Caco-2 (cell line): ENCODE measurements at regions not wholly inside any gene's neighbourhood (a gene's known extent, or its start where the extent isn't known, plus 50 kb on each side); places are given as distances from the start of the nearest gene placed in this dataset.

Experiments used
- BruUV-seq: library from RNA; stranded (reverse); fragments of 400-500 nt; replicated peaks from 2 replicates; lab custom pipeline; 2021; lab: Mats Ljungman, UMichigan
- CTCF ChIA-PET: fragments of 300-600 bp; sonication (Branson Sonifier 250); formaldehyde crosslinking; loops from one replicate; lab custom pipeline; 2022; ENCODE audit warnings: antibody characterized with exemption; lab: Charles Lee
- POLR2A ChIA-PET: fragments of 300-600 bp; sonication (Branson Sonifier 250); formaldehyde crosslinking; loops from one replicate; lab custom pipeline; 2022; ENCODE audit warnings: antibody characterized with exemption; lab: Charles Lee
- DNase-seq, 2 experiments: peaks; one replicate each; pipeline versions ENCODE4 v3.0.0 to v3.0.0-alpha.2; 2020 to 2022
- H3K27me3 ChIP-seq: replicated peaks from 2 replicates; pipeline ENCODE4 v1.6.0; 2011; ENCODE audit warnings: low read length; ENCODE audit not compliant: control insufficient read depth, insufficient read depth
- H3K36me3 ChIP-seq: 2 replicates; pipeline ENCODE4 v1.5.1; 2011; ENCODE audit warnings: low read length; ENCODE audit not compliant: control insufficient read depth, insufficient read depth
- H3K4me1 ChIP-seq: fragments of 250-450 bp; sonication (Bioruptor Pico); 2 replicates; pipeline ENCODE4 v1.5.1; 2020; ENCODE audit warnings: mild to moderate bottlenecking
- H3K4me3 ChIP-seq: 2 replicates; pipeline ENCODE4 v1.5.1; 2011; ENCODE audit warnings: low read depth, mild to moderate bottlenecking, control low read depth, low read length
- H3K9me3 ChIP-seq: fragments of 250-450 bp; sonication (Bioruptor Pico); 2 replicates; pipeline ENCODE4 v1.5.1; 2020; ENCODE audit warnings: mild to moderate bottlenecking, moderate library complexity
- H3K27ac Mint-ChIP-seq: one replicate; pipeline ENCODE4 v1.8.0; 2022; ENCODE audit warnings: mixed read lengths; ENCODE audit not compliant: unreplicated experiment
- H3K27me3 Mint-ChIP-seq: one replicate; pipeline ENCODE4 v1.8.0; 2022; ENCODE audit warnings: mixed read lengths; ENCODE audit not compliant: insufficient read depth, unreplicated experiment
- H3K36me3 Mint-ChIP-seq: one replicate; pipeline ENCODE4 v1.8.0; 2022; ENCODE audit warnings: mild to moderate bottlenecking, mixed read lengths; ENCODE audit not compliant: insufficient read depth, unreplicated experiment
- H3K4me1 Mint-ChIP-seq: one replicate; pipeline ENCODE4 v1.8.0; 2022; ENCODE audit warnings: low read depth, mixed read lengths; ENCODE audit not compliant: unreplicated experiment
- H3K4me3 Mint-ChIP-seq: one replicate; pipeline ENCODE4 v1.8.0; 2022; ENCODE audit warnings: mild to moderate bottlenecking, moderate library complexity, mixed read lengths; ENCODE audit not compliant: unreplicated experiment
- H3K9me3 Mint-ChIP-seq: one replicate; pipeline ENCODE4 v1.8.0; 2022; ENCODE audit warnings: mixed read lengths; ENCODE audit not compliant: unreplicated experiment
- CTCF ChIP-seq, 2 experiments: fragments of 200-600 bp in 1 of 2; IDR thresholded peaks; 1 replicate in 1 of 2; 2 replicates in 1 of 2; pipeline versions ENCODE4 v1.5.1 to v1.8.0; 2011 to 2022; ENCODE audit warnings: antibody characterized with exemption in 1 of 2, control low read depth in 1 of 2, inconsistent platforms in 1 of 2, low read depth in 1 of 2, low read length in 1 of 2, mild to moderate bottlenecking in 1 of 2, moderate library complexity in 1 of 2; ENCODE audit not compliant: insufficient read depth in 1 of 2, severe bottlenecking in 1 of 2, unreplicated experiment in 1 of 2
- intact Hi-C: fragments of 100-400 bp; cut with micrococcal nuclease; formaldehyde crosslinking; loops from one replicate; pipeline ENCODE4 v1.10.0; 2022; ENCODE audit not compliant: unreplicated experiment

DNA sequence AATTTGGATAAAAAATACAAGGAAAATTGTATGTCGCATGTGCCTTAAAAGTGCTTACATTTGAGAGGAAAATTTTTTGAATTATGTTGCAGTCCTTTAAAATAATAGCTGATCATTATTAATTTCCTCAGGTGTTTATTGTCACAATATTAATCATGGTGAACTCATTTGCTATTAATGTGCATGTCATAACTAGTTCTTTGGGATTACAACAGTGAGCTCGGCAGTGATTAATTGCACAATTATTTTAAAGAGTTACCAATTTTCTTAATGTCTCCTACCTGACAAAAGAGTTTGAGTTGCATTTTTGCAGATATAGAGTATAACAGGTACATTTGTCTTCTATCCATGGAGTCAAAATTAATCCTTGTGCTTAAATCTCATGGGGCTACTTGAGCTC is 854.3 kb downstream of the BRINP3 start:
- intact Hi-C loops, result loop anchor here (2.0 kb wide), 1 partner anchor 55 kb away; no protein-coding TSS in a partner anchor
- POLR2A ChIA-PET, result no interaction called here
- no TSS peak for BruUV-seq
- TF ChIP-seq CTCF (IDR thresholded peaks at IDR 0.05; ENCODE audit: insufficient read depth in 1 of 2, low read depth in 1 of 2, low read length in 1 of 2, severe bottlenecking in 1 of 2, unreplicated experiment in 1 of 2), result no peak
- CTCF ChIA-PET, result no interaction called here
- Mint-ChIP-seq H3K4me1 (peaks cover 6% of the 10 kb centered on the region), H3K4me3 (no peak overlapping the region), H3K36me3 (no peaks in the 10 kb centered on the region), H3K27ac (no peak overlapping the region), H3K9me3 (no peaks in the 10 kb centered on the region), H3K27me3 (no peaks in the 10 kb centered on the region)
- Histone ChIP-seq H3K36me3 (no peaks in the 10 kb centered on the region), H3K9me3 (no peaks in the 10 kb centered on the region), H3K4me1 (no peaks in the 10 kb centered on the region), H3K4me3 (no peak overlapping the region), H3K27me3 (no peaks in the 10 kb centered on the region)
- DNase-seq, result no peak

DNA sequence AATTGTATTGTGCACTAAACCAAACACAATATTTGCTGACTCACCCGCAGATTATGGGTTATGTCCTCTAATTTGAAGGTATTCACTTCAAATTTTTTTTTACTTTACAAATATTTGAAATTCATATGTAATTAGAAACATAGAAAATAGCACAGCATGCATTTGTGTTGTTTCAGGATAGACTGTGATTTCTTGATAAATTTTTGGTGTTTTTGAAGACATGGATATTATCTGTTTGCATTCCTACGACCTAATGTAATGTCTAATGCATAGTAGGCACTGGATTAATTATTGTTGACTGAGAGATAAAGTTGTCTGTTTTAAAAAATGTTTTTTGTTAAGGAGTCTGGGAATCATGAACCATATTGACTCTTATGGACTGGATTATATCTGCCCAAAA is 850.2 kb downstream of the BRINP3 start:
- no peak overlapping the region for H3K4me3 ChIP-seq
- ChIA-PET CTCF (no interaction called here), POLR2A (no interaction called here)
- Mint-ChIP-seq H3K4me1 (peaks cover 14% of the 10 kb centered on the region), H3K9me3 (no peaks in the 10 kb centered on the region), H3K36me3 (no peaks in the 10 kb centered on the region), H3K27me3 (no peaks in the 10 kb centered on the region), H3K27ac (no peak overlapping the region), H3K4me3 (no peak overlapping the region)
- H3K9me3 ChIP-seq, result no peaks in the 10 kb centered on the region; the same call in 1 of the 2 replicates
- no peaks in the 10 kb centered on the region for H3K36me3 ChIP-seq
- TF ChIP-seq CTCF (IDR thresholded peaks at IDR 0.05; ENCODE audit: insufficient read depth in 1 of 2, low read depth in 1 of 2, low read length in 1 of 2, severe bottlenecking in 1 of 2, unreplicated experiment in 1 of 2), result no peak
- intact Hi-C loops, result no loop called here
- no TSS peak for BruUV-seq
- no peaks in the 10 kb centered on the region for H3K27me3 ChIP-seq
- H3K4me1 ChIP-seq, result no peaks in the 10 kb centered on the region
- DNase-seq, result no peak

- Histone ChIP-seq H3K4me1 (no peaks in the 10 kb centered on the region), H3K9me3 (no peaks in the 10 kb centered on the region; the same call in 1 of the 2 replicates), H3K36me3 (no peaks in the 10 kb centered on the region), H3K4me3 (no peak overlapping the region), H3K27me3 (no peaks in the 10 kb centered on the region)
- H3K4me3 Mint-ChIP-seq, result no peak overlapping the region
- peaks cover 14% of the 10 kb centered on the region for H3K4me1 Mint-ChIP-seq
- DNase-seq, result no peak
- ChIA-PET CTCF (no interaction called here), POLR2A (no interaction called here)
- H3K27me3 Mint-ChIP-seq, result no peaks in the 10 kb centered on the region
- peak overlapping the region; percentile 15 for H3K27ac Mint-ChIP-seq
- no TSS peak for BruUV-seq
- no peaks in the 10 kb centered on the region for H3K36me3 Mint-ChIP-seq
- intact Hi-C loops, result no loop called here
- H3K9me3 Mint-ChIP-seq, result no peaks in the 10 kb centered on the region
- TF ChIP-seq CTCF (IDR thresholded peaks at IDR 0.05; ENCODE audit: insufficient read depth in 1 of 2, low read depth in 1 of 2, low read length in 1 of 2, severe bottlenecking in 1 of 2, unreplicated experiment in 1 of 2), result no peak
Observed at GRCh38 chr1:189628857-189629256, 848.8 kb downstream of the BRINP3 start.
